HG03565 (cell line): ENCODE measurements at regions not wholly inside any gene's neighbourhood (a gene's known extent, or its start where the extent isn't known, plus 50 kb on each side); places are given as distances from the start of the nearest gene placed in this dataset.

ENCODE experiments used
- ATAC-seq: cut with Tn5 transposase; IDR thresholded peaks from one replicate; pipeline ENCODE4 v1.9.1; 2021; ENCODE audit warnings: mild to moderate bottlenecking, moderate library complexity; ENCODE audit not compliant: unreplicated experiment

- ATAC-seq: no peak
Observed at GRCh38 chr6:166757232-166758135, 130.4 kb upstream of the RPS6KA2 start.

GRCh38 chr6:166754218-166755030 lies 127.4 kb upstream of the RPS6KA2 start:
- no peak for ATAC-seq

- ATAC-seq: no peak
Observed at GRCh38 chr6:166752928-166753721, 126.1 kb upstream of the RPS6KA2 start.

DNA sequence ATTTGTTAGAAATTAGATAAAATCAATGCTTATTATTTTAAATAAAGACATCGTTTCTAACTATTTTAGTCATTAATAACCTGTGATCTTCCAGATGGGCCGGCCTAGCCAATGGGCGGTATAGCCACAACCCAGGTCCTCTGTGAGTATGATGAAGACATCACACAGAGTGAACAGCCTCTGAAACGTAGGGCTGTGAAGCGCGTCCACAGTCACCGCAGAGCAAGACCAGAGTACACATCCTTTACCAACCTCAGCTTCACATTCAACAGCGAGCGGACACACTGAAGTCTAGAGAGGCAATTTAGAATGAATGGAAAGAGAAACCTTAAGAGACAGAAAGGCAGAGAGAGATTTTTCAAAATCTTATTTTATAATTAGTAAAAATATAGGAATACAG lies 125.0 kb upstream of the RPS6KA2 start:
- peak; percentile 97 for ATAC-seq

- peak; percentile 59 for ATAC-seq
Observed at GRCh38 chr6:166751051-166751595, 124.1 kb upstream of the RPS6KA2 start.

DNA sequence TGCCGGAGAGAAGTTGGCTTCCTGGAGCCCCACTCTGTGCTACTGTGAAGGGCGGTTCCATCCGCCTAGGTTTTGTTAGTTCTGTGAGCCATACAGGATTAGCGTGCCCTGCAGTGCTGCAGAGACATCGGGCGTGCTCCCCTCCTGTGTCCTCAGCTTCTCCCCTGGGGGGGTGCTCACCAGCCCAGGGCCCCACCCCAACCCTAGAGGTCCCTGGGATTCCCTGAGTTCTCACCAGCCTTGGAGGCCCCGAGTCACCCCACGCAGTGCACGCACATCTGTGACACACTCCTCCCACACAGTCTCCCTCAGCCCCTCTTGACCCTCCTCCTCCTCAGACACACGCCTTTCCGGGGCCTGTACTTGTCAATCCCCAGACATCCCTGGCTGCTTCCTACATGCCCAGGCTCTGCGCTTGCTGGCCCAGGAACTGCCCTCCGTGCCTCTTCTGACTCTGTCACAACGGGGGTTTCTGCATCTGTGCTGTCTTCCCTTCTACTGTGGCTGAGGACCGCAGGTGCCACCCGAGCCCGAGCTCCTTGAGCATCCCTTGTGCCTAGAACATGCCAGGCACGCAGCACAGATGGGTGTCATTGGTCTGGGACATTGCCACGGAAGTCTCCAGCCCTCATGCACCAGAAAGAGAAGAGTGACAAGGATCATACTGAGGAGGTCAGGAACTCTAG lies 123.2 kb upstream of the RPS6KA2 start:
- ATAC-seq: no peak

- no peak for ATAC-seq
Observed at GRCh38 chr6:166749666-166750065, 122.6 kb upstream of the RPS6KA2 start.

GRCh38 chr6:166747644-166748595 lies 120.9 kb upstream of the RPS6KA2 start:
- ATAC-seq: no peak

- no peak for ATAC-seq
Observed at GRCh38 chr6:166745801-166746668, 119.0 kb upstream of the RPS6KA2 start.

DNA sequence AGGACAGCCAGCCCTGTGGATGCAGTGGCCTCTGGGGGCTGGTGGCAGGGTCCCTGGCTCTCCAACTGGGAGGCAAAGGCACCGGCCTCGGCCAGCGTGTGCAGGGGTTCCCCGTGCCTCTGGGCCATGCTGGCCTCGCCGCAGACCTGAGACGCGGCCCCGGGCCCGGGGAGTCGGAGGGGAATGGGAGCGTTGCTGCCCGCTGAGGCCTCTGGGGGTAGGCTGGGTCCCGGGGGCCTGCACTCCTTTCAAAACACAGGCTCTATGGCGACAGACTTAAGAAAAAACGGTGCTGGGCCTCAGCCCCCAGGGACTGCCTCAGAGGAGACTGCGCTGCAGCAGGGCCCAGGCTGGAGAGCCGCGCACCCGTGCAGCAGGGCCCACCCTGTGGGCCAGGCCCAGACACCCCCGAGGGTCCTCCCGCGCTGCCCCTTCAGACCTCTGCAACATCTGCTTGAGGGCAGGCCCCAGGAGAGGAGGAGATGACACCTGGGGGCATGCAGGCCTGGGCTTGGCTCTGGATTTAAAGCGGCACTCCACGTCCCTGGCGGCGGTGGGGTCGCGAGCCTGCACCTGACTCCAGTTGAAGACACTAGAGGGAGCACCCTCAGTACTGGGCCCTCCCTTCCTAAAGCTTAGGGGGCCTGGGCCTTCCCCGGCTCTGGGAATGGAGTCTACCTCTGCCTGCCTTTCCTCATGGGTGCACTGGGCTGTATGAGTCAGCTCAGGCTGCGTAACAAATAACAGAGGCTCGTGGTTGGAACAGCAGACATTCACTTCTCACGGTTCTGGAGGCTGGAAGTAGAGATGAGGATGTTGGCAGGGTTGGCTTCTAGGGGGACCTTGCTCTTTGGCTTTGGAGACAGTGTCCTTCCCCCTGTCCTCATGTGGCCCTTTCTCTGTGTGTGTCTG lies 117.4 kb upstream of the RPS6KA2 start:
- ATAC-seq: no peak

DNA sequence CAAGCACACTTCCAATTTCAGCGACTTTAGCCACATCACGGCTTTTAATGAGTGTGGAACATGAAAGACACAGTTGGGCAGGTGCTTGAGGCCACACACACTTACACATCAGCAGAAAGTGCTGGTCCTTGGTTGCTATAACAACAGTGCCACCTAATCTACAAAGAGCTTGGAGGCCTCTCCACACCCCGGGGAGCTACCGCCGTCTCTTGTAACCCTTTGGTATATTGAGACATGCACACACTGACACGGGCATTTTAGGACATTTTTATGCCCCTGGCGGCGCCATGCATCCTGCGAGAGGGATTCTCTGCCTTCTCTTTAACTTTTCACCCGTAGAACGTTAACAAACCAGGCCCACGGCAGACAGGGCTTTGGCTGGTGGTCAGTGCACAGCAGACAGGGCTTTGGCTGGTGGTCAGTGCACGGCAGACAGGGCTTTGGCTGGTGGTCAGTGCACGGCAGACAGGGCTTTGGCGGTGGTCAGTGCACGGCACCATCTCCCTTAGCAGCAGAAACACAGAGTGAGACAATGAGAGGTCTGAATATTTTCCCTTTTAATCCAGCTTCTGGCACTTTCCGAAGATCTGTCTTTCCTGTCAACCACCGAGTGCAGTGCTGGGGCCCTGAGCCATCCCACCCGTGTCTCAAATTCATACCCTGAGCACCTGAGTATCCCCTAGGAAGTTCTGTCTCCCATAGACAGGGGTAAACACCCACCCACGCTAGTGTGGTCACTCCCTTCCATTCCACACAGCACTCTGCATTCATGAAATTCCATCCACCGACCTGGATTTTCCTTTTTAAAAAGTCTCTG lies 116.6 kb upstream of the RPS6KA2 start:
- ATAC-seq: no peak

DNA sequence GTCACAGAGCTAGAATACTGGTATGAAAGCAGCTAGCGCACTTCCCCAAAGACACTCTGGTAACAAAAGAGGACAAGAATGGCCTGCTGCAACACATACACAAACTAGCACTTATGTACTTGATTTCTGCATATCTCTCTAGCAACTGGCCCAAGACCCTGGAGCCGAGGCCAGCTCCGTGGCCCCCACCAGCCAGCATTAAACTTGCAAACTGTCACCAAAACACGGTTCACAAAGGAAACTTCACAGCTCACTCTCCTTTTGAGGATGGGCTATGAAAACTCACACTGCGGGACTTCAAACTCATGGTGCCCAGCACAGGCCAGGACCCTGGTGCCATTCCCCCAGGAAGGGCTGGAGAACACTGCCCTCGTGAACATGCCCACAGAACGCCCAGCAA lies 115.9 kb upstream of the RPS6KA2 start:
- ATAC-seq: no peak

- ATAC-seq: no peak
Observed at GRCh38 chr6:166739976-166740318, 112.9 kb upstream of the RPS6KA2 start.

DNA sequence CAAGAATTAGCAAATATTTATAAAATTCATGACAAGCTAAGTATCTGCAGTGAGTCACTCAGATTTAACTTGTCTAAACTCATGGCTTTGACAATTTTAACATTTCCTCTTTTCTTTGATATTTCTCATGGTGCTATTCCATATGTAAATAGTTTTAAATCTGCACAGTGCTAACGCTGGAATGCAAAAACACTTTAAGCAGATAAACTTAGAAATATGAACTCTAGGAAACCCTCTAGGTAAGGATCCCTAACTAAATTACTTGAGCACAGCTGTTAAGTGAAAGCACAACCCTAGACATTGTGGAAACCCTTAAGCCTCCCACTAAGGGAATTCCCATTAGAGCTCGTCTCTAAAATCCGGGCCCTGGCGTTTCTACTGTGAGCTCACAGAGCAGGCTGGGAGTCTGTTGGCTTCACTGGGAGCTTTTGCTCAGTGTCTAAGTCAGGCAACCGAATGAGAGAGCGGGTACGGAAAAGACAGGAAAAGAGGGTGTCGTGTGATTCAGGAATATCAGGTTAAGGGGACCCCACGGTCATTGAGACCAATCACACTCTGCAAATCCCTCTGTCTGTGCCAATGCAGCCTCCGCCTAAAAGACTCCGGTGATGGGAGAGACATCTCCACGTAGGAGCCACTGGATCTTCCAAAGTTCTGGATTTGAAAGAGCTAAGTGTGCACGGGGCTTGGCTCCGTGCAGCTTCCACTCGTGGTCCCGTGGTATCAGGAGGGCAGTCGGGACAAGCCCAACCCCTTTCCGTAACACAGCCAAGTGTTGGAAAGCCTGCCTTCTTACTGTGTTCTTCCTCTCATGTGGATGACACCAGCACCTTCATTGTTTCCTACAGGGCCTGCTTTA lies 112.3 kb upstream of the RPS6KA2 start:
- ATAC-seq: no peak

- ATAC-seq: no peak
Observed at GRCh38 chr6:166738386-166739116, 111.5 kb upstream of the RPS6KA2 start.
